GM20431 (cell line): ENCODE measurements at regions not wholly inside any gene's neighbourhood (a gene's known extent, or its start where the extent isn't known, plus 50 kb on each side); places are given as distances from the start of the nearest gene placed in this dataset.
"Not testable (repeated sequence)": the region's sequence is repeated elsewhere in the genome, so short reads cannot be mapped to it uniquely, and the experiment has no call there.

Experiments used
- in situ Hi-C: fragments of 300-500 bp; cut with MseI, MboI; formaldehyde crosslinking; loops from one replicate; pipeline ENCODE4 v1.15.0; 2020; ENCODE audit warnings: low sequenced_read_pairs; ENCODE audit not compliant: unreplicated experiment

DNA sequence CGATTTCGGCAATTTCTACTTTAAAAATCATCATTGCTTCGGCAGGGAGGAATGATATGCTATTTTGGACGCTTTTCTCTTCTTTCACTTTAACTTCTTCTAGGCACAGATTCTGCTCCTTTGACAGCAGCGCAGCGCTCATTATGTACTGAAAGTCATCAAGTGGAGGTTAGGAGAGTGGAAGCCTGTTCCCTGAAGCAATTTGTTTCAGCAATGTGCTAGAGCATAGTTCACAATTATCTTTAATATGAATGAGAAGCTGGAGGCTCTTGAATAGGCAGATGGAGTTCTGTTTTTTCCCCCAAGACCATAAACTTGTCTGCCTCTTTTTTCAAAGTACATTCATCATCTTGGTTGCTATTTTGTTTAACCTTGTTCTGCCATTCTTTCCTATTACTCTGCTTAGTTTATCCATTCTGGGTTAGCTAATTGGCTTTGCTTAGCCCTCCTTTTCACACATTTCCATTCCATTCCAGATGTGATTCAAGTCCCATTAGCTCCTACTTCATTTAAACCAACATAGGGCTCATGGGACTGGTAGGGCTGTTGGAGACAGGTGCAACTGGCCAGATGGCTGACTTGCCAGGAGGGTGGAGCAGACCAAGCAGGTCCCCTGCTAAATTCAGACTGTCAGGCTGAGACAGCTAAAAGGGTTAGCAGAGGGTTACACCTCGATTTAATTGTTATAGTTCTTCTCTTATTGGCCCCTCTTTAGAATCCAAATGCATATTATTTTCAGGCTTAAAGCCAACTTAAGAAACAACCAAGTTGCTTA is 534.7 kb upstream of the CBLB start:
- in situ Hi-C loops = no loop called here

DNA sequence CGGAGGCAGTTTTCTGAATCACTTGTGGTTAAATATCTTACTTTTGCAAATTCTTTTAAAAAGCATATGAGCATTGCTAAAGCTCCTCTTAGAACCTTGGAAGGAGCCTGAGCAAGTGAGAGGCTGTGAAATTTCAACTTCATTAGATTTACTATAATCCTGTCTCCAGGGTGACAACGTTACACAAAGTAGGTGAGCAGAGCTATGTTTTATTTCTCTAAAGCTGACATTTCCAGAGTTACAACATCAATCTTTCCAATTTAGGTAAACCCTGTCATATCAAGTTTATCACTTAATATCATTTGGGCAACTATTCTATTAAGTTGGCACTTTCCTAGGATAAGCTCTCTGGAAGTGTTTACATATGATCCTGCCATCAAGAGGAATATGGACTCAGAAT is 544.9 kb upstream of the CBLB start:
- in situ Hi-C loops = no loop called here

DNA sequence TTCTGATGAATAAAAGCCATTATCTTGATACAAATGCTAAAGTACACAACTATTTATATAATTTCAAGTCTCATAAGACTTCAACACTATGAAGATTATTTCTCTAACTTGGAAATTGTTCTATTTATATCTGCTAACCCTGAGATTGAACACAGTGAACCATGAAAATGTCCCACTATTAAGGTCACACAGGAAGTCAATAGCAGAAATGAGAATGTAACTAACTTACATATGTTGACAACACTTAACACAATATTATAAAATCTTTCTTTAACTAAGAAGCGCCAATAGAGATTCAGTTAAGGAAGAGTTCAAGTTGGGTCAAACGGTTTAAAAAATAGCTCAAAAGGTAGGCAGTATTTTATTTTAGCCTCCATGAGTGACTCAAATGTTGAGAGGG is 551.8 kb upstream of the CBLB start:
- in situ Hi-C loops = no loop called here

GRCh38 chr3:106421426-106421825 is 552.6 kb upstream of the CBLB start:
- in situ Hi-C loops = no loop called here

DNA sequence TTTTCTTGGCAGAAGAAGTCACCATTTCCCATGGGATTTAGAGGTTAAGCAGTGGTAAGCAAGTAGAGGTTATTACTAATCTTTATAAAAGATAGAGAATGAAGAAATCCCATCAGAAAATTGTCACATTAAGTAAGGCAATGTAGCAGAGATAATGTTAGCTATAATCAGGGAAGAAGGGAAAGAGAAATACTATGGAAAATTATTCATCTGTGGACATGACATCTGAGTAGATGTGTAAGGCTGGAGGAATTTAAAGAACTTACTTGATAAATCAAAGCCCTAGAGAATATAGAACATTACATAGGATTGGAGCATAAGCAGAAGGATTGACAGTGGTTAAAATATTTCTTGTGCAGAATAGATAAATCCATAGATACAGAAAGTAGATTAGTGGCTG is 553.1 kb upstream of the CBLB start:
- in situ Hi-C loops = no loop called here

DNA sequence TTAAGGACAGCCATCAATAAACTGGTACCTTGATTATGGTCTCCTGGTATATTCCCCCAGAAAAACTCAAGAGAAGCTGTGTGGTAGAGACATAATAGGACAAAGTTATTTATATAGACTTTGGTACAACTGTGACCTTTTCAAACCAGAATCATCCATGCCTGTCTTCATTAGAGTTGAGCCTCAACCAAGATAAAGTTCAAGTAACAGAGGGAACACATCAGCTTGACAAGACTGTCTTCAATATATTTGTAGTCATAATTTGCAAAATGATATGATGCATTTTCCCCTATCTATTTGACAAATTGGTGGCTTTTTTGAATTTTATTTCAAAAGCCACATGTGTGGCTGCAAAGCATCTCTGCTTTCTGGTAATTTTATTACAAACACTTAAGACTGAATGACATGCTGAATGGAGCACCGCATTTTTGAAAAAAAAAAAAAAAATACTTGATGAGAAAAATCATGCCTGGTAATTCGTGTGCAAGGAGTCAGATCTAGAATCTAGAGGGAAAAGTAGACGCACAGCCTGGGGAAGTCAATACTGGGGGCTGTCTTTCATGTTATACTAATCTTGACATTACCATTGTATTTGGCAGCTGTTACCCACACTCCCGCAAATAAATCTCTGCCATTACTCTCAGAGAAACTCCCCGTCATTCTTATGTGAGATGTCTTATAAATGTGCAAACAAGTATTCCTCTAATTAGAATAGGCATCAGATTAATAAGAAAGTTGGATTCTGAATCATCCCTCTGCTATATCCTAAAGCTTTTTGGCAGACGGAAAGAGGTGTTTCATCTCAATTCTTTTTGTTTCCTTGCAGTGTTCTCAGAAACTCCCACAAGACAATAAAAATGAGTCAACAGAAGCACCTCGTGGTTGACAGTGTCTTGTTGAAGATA is 554.8 kb upstream of the CBLB start:
- in situ Hi-C loops = no loop called here

GRCh38 chr3:106425026-106425425 is 556.2 kb upstream of the CBLB start:
- in situ Hi-C loops = no loop called here

GRCh38 chr3:106425916-106426315 is 557.1 kb upstream of the CBLB start:
- in situ Hi-C loops = no loop called here

DNA sequence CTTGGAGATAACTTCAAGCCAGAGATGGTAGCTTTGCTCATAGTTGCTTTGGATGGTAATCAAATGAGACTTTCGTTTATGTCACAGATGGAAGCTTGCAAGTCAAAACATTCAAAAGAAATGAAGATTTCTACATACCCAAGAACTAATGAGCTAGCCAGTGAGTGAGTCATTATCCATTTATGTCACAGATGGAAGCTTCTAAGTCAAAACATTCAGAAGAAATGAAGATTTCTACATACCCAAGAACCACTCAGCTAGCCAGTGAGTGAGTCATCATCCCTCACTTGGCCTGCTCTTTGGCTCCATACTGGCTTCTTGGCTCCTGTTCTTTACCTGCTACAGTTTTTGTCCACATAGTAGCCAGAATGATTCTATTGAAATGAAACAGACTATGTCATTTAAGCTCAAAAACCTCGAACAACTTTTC is 559.8 kb upstream of the CBLB start:
- in situ Hi-C loops = no loop called here

- in situ Hi-C loops = no loop called here
Observed at GRCh38 chr3:106431721-106432120, 562.9 kb upstream of the CBLB start.

GRCh38 chr3:106435899-106436453 is 567.2 kb upstream of the CBLB start:
- in situ Hi-C loops = no loop called here

DNA sequence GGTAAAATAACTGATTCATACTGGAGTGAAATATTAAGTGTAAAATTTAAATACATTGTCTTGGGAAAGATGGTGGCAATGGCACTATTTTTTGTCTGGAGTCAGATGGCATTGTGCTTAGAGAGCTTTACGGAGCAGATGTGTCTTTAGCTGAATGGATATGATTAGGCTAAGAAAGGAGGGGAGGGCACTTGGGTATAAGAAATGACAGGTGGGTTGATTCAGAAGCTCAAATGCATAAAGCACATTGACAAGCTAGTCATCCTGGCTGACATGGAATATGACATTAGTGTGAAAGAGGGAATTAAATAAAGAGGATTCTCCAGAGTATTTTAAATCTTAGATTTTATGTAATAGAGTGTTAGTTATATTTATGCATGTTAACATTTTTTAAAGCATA is 570.1 kb upstream of the CBLB start:
- in situ Hi-C loops = no loop called here

DNA sequence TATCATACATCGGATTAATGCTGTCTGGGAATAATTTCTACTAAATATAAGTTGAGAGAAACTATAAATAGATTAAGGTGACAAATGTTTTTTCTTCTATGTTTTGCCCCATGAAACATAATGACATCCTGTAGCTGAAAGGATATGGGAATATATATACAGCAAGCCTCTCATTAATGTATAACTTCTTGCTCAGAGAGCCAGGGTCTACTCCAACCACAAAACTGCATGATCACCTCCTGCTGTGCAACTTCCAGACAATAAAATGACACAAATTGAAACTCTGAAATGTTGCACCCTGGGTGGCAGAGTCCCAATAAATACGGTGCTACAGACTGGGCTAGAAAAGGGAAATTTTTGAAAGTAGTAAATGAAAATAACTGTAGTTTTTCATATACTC is 571.9 kb upstream of the CBLB start:
- in situ Hi-C loops = no loop called here

- in situ Hi-C loops = no loop called here
Observed at GRCh38 chr3:106446271-106446670, 577.5 kb upstream of the CBLB start.

DNA sequence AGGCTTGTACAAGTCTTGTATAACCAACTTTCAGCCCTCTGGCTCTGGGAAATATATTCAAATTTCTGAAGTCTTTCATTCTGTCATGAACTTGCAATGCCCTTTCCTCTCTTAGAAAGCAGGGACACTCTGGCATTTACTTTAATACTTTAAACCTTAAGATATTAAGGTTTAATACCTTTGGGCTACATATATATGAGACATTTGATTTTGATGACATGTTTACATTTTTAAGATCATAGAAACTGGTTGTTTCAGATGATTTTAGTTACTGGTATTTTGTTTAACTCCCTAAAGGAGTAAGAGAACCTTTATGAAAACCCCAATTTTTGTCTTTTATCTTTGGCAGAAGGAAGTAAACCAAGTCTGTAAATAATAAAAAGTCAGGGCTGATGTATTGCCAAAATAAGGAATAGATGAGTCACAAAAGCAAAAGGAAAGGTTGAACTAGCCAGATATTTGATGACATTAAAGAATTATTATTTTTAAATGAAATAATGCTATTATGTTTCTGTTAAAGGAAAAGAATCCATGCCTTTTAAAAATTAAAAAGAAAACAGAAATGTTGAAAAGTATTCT is 579.0 kb upstream of the CBLB start:
- in situ Hi-C loops = no loop called here

- in situ Hi-C loops = not testable (repeated sequence)
Observed at GRCh38 chr3:106448372-106448966, 579.7 kb upstream of the CBLB start.

GRCh38 chr3:106452096-106452495 is 583.3 kb upstream of the CBLB start:
- in situ Hi-C loops = no loop called here

DNA sequence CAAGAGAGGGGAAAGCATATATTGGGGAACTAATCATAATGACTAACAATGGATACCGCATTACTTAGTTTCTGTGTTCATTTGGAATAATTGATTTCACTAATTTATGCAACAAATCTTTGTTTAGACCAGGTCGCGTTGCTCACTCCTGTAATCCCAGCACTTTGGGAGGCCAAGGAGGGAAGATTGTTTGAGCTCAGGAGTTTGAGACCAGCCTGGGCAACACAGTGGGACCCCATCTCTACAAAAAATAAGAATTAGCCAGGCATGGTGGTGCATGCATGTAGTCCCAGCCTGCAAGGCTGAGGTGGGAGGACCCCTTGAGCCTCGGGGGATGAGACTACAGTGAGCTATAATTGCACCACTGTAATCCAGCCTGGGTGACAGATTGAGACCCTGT is 585.7 kb upstream of the CBLB start:
- in situ Hi-C loops = no loop called here

DNA sequence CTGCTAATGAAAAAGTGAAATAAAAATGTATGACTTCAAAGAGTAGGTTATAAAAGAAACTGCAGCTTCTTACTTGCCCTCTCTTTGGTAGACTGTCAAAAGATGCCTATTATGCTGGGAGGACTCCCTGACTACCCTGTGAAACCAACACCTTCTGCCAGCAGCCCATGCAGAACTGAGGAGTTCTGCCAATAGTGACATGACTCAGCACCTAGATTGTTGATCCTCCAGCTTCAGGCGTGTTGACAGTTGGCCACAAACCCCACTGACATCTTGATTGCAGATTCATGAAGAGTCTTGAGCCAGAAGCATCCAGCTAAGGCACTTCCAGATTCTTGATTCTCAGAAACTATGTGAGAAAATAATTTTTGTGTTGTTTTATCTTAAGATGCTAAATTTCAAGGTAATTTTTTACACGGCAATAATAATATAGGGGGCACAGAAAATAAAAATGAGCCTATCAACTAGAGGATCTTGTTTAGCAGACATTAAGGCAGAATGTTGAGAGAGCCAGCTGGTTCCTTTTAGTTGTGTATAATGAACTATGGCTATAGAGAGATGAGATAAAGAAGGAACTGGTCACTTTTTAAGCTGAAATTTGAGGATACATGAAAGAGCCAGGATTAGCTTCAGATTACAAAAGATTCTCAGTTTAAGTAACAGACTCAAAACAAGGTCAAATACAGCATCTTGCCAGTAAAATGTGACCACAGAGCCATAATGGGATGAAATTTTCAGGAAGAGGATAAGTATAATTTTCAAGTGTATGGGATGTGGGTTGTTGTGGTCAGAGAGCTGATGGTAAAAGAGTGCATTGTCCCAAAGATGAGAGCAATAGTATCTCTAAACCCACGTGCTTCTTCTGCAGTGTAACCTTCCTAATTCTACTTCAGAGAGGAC is 588.7 kb upstream of the CBLB start:
- in situ Hi-C loops = no loop called here
